ENCODE measurements at regions not wholly inside any gene's neighbourhood (a gene's known extent, or its start where the extent isn't known, plus 50 kb on each side); places are given as distances from the start of the nearest gene placed in this dataset.
"Not testable (repeated sequence)": the region's sequence is repeated elsewhere in the genome, so short reads cannot be mapped to it uniquely, and the experiment has no call there.

DNA sequence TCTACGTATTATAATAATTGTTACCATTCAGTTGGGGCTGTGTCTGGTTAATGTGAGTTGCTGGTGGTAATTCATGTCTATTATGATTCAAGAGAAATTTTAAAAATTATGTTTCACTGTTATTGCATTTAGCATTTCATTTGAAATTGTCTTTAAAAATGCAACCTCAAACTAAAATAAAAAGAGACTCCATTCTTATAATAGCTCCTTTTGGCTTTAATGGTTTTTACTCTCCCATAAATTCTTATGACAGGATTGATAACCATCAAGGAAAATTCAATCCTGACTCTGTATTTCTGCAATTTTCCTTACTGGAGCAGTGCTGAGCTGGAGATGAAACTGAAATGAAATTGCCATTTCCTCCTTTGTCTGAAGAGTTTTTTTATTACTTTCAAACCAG is 262.7 kb downstream of the REEP3 start:
- no peak for DNase-seq (ENCODE audit: low spot score)

DNA sequence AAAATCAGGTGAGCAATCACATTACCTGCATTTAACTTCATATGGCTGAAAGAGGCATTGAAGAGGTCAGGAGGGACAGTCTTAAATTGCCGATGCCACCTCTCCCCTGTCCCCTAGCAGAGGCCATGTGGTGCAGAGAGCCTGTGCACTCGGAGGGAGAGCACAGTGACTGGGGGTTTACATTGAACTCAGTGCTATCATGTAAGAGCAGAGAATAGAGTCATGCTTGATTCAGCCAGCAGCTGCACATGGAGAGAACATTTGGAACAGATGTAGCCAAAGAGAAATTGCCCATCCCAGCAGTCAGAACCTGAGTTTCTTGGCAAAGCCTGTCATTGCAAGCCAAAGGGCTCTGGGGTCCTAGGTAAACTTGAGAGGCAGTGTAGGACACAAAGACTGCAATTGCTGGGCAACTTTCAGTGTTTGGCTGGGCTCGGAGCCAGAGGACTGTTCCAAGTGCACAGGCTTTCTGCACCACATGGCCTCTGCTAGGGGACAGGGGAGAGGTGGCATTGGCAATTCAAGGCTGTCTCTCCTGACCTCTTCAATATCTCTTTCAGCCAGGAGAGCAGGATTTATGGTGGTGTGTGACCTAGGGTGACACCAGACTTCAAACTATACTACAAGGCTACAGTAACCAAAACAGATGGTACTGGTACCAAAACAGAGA is 267.1 kb downstream of the REEP3 start:
- no peak for DNase-seq (ENCODE audit: low spot score)

DNA sequence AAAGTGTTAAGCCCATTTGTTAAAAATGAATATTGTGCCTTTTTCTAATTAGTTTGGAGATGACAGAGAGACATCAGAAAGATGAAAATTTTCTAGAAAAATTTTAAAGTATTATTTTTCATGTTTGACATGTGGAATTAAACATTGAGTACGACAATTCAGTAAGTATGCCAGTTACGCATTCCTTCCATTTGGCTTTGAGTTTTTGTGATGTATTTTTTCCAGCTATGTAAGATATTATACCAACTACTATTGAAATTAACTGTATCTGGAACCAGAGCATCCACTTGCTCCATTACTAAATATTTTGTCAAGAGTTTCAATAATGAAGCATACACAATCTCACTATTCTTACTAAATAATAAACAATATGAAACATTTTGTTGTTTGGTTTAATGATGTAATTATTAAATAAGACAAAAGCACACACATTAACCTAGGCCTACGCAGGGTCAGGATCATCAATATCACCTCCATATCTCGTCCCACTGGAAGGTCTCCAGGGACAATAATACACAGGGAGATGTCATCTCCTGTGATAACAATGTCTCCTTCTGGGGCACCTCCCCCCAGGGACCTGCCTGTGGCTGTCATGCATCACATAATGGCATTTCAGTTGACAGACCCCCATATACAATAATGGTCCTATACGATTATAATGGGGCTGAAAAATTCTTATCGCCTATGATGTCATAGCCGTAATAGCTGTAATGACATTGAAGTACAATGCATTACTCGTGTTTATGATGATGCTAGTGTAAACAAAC is 274.1 kb downstream of the REEP3 start:
- no peak for DNase-seq (ENCODE audit: low spot score)

DNA sequence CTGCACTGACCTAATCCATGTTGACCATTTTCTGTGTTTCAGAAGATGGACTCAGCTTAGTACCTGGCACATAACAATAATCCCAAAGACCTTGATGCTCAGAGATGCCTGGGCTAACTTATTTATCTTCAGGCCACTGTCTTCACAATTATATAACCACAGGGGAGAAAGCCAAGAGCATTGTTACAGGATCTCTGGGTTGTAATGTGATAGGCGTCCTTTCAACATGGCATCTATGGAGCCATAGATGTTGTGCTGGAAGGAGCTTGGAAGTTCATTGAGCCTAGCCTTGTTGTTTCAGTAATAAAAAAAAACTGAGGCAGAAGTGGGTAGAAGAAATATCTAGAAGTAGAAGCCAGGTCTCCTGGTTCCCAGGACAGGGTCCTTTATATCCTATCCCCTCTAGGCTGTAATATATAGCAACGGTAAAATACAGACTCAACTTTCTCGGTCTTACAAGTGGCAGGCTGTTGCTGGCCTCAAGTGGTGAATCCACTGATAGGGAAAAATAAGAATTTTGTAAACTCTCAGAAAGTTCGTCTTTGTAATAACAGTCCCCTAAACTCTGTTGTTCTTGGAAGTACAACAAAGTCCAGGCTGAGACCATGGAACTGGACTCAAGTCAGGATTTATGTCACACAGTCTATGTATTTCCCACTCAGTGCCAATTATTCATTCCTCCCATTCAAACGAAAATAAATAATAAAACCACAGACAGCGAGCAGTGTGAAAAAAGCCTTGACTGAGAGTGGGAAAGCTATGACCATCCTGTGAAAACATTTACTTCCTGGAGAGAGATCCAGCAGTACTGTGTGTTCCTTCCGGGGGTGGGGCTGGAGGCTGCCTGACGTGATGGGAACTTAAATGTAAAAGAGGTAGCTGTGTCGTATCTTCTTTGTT is 277.6 kb downstream of the REEP3 start:
- no peak for DNase-seq (ENCODE audit: low spot score)

DNA sequence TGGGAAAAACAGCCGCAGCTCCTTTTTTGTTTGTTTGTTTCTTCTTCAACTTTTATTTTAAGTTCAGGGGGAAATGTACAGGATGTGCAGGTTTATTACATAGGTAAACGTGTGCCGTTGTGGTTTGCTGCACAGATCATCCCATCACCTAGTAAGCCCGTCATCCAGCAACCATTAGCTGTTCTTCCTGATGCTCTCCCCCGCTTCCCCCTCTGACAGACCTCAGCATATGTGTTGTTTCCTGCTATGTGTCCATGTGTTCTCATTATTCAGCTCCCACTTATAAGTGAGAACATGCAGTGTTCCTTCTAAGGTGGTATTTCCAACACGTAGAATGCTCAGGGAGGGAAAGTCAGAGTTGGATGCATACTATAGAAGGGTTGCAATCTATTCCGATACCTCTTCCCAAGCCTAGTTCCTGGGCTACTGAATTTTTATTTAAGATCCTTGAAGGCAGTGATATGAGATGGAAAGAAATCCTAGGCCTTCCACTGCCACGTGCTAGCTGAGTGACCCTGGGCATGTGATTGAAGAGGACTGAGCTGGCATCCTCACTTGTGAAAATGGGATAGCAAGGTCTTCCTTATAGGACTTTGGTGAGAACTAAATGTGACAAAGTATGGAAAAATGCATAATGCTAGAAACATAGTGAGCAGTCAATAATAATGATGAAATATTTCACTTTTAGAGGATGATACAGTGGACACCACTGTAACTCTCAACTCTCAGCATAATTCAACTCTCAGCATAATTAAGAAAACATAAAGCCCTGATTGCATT is 278.5 kb downstream of the REEP3 start:
- no peak for DNase-seq (ENCODE audit: low spot score)

DNA sequence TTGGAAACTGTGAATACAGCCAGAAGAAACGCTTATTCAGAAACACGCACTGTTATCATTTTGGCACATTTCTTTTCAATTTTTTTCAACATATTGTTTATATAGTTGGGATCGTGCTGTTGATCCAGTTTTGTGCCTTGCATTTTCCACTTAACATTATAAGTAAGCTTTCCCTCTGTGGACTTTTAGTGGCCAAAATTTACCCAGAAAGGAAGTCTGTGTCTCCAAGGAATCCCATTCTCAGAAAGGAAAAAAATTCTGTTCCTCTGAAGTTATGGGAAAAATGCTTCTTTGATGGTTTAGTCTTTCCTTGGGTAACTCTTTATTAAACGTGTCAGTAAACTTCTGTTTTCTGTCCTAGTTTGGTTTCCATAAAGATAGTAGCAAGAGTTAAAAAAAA is 280.0 kb downstream of the REEP3 start:
- no peak for DNase-seq (ENCODE audit: low spot score)

DNA sequence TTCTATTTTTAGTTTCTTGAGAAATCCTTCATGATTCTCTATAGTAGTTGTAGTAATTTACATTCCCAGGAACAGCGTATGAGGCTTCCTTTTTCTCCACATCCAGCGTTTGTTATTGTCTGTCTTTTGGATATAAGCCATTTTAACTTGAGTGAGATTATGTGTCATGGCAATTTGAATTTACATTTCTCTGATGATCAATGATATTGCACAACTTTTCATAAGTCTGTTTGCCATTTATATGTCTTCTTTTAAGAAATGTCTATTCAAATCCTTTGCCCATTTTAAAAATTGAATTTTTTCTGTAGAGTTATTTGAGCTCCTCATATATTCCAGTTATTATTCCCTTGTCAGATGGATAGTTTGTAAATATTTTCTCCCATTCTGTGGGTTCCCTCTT is 285.1 kb downstream of the REEP3 start:
- no peak for DNase-seq (ENCODE audit: low spot score)

DNA sequence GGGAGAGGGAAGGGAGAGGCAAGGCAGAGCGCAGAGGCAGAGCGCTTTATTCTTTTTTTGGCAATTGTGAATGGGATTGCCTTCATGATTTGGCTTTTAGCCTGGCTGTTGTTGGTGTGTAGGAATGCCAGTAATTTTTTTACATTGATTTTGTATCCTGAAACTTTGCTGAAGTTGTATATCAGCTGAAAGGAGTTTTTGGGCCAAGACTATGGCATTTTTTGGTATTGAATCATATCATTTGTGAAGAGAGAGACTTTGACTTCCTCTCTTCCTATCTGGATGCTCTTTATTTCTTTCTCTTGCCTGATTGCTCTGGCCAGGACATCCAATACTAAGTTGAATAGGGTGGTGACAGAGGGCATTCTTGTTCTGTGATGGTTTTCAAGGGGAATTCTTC is 291.3 kb downstream of the REEP3 start:
- no peak for DNase-seq (ENCODE audit: low spot score)

DNA sequence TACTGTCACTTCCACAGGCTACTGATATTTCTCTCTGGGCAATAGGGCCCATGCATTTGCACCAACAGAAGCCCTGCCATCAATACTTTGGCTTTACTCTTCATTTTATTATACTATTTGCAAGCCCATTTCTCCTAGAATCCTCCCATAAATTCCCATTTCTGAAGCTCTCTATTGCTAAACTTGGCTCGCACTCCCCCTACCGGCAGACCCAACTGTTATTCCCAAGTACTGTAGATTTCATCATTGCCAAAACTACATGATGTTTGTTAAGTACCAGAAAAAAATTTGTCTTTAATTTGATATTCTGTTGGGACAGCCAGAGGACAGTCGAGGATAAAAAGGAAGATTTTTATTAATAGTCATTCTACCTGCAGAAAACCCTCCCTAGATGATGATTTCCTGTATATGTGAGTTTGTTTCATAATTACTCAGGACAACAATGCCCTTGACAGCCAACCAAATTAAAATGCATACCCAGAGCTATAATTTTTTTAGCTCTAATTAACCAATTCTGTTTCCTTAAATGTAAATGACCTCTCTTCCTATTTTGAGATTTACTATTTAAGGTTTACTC is 298.6 kb downstream of the REEP3 start:
- no peak for DNase-seq (ENCODE audit: low spot score)

DNA sequence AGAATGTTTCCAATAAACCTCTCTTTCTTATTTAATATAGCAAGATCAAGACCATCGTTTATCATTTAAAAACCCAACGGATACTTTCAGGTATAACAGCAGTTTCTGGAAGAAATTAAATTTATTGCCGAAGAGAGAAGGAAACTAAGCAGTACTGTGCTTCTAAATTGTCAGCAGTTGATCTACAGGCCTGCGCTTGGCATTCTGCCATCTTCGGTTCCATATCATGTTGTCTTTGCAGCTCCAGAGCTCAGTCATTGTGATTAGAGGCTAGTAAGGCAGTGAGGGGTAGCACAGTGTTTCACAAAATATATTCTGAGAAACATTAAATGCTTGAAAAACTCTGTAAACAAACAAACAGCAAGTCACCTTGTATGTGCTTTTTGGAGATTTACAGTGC is 301.3 kb downstream of the REEP3 start:
- no peak for DNase-seq (ENCODE audit: low spot score)

DNA sequence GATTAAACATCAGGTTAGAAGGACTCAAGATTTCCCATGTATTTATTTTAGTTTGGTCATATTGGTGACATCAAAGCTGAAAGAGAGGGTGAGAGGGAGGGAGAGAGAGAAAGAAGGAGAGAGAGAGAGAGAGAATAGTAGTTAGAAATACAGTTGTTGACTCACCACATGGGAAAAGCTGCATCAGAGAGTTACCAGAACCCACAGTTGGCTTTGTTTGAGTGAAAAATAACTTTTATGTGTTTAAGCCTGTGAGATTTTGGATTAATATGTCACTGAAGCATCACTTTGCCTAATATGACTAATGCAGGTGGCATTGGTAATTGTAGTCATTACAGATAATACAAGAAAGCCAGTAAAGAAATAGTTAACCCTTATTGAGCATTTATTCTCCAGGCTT is 303.9 kb downstream of the REEP3 start:
- no peak for DNase-seq (ENCODE audit: low spot score)

DNA sequence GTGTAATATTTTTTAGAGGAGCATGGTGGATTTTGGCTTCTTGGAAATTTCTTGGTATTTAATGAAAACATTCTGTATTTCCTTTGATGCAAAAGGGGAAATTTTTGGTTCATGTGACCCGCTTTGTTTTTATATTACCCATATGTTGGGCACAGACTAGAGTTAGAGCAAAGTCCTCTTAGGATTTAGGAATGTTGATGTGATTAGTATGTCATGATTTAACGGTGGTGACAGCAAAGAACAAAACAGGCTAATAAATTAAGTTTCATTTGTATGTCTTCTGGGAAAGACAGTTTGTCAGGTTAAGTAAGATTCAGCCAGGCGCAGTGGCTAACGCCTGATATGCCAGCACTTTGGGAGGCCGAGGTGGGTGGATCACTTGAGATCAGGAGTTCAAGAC is 304.6 kb downstream of the REEP3 start:
- no peak for DNase-seq (ENCODE audit: low spot score)

DNA sequence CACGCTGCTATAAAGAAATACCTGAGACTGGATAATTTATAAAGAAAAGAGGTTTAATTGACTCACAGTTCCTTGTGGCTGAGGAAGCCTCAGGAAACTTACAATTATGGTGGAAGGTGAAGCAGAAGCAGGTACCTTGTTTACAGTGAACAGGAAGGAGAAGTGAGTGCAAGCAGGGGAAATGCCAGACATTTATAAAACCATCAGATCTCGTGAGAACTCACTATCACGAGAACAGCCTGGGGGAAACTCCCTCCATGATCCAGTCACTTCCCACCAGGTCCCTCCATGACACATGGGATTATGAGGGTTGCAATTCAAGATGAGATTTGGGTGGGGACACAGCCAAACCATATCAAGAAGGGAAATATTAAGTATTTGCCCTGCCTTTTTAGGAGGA is 305.8 kb downstream of the REEP3 start:
- DNase-seq (ENCODE audit: low spot score): not testable (repeated sequence)

DNA sequence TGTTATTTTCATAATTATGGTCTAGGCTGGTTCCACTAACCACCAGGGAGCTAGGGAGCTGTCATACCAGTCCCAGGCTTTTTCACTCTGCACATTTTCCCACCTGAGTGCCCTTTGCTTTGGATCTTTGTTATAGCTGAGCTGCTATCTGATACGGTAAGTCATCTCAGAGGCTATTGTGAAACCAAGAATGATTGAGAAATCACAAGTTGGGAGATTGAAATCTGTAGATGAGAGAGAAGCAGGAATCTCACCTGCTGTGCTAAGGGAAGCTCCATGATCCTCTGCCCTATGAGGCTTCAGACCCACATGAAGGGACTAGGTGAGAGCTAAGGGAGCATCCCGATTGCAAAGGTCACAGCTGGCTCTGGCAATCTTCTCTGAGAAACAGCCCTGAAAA is 307.8 kb downstream of the REEP3 start:
- no peak for DNase-seq (ENCODE audit: low spot score)

DNA sequence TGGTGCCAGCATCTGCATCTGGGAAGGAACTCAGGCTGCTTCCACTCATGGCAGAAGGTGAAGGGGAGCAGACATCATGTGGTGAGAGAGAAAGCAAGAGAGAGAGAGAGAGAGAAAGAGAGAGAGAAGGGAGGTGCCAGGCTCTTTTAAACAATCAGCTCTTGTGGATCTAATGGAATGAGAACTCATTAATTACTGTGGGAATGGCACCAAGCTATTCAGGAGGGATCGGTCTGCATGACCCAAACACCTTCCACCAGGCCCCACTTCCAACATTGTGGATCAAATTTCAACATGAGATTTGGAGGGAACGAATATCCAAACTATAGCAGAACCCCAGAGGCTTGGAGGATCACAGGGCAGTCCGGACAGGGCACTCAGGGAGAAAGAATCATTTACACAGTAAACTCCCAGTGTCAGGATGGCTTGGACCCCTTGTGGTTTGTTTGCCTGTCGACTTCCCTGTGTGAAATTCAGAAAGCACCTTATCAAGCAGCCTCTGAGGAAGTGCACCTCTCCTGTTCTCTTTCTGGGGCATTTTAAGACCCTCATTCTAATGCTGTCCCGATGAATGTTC is 308.5 kb downstream of the REEP3 start:
- no peak for DNase-seq (ENCODE audit: low spot score)

DNA sequence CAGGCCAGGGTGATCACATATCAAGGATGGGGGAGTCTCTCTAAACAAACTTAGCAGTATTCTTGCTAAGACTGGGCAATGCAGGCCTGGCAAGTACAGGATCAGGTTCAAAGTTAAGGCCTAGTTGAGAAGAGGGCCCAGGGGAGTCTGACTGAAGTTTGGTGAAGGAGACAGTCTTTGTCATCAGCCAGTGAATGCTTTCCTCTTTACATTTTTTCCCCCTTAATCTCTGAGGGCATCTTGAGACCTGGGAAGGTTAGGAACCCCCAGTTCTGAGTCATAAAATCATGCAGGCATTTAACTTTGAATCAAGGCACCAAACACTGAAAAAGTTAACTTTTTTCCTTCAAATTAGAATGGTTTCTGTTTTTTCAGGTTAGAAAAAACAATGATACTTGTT is 311.5 kb downstream of the REEP3 start:
- no peak for DNase-seq (ENCODE audit: low spot score)

DNA sequence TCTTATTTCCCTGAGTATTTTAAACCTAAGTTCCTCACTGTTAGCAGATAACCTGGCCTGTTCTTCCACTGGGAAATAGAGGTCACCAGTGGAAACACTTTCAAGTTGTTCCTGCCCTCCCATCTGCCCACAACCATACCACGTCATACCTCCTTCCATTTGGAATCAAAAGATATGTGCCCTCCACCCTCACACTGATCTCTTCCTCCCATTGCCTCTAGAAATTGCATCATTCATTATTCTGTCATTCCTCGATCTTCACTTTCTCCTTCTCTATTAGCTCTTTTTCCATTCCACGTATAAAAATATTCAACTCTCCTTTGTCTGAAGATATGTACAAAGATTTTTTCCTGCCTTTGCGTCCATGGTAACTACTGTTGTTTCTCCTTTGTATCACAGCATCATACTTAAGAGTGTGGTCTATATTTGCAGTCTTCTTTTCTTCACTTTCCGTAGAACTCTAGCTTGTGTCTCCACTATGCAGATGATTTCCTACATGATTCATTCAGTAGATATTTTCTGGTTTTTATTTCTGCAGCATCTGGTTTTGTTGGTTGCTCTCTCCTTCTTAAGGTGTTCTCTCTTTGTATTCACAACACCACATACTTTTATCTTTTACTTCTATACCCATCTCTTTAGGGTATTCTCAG is 312.3 kb downstream of the REEP3 start:
- no peak for DNase-seq (ENCODE audit: low spot score)

DNA sequence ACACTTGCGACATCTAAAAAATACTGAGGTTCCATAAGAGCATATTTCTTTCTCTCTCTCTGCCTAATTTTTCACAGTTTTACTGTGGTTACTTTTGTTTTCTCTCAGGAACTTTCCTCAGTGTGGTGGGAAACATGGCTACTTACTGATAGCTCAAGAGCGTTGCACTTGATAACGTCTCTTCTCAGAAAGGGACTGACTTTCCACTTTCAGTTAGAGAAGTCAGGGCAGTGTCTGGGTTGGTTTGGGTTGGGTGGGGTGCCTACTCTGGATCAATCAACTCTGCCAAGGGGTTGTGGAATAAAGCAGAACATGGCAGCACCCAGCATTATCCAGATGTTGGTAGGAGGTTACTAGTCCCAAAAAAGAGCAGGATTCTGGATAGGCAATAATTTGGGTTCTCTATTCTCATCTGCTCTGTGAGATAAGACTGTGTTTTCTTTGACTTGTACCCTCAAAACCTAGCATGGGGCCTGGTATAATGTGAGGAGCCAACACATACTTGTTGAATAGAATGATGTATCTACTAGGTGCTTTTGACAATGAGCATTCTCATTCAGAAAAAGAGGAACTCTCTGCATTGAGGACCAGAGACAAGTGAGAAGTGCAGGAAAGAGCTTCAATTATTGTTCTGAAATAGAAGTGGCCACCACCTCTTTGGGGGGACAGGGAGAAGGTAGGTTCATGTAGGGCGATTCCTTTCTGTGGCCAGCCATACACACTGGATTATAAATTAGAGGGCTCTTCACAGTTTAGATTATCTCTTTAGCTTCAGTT is 315.7 kb downstream of the REEP3 start:
- no peak for DNase-seq (ENCODE audit: low spot score)

DNA sequence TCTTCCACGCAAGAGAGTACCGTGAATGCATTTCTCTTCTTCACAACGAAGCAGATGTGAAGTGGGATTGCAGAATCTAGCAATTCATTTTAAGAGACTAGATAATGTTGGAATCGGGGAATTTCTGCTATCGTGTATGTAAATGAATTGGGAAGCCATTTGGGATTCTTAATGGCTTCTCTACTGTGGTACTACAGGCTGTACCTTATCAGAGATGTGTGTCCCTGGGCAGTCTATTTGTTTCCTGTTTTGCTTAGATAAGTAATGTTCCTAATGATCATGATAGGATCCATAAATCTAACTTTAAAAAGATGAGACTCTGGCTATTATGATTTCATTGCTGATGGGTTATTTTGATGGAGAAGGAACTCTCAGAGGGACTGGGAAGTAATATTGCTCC is 320.6 kb downstream of the REEP3 start:
- DNase-seq (ENCODE audit: low spot score): no peak

DNA sequence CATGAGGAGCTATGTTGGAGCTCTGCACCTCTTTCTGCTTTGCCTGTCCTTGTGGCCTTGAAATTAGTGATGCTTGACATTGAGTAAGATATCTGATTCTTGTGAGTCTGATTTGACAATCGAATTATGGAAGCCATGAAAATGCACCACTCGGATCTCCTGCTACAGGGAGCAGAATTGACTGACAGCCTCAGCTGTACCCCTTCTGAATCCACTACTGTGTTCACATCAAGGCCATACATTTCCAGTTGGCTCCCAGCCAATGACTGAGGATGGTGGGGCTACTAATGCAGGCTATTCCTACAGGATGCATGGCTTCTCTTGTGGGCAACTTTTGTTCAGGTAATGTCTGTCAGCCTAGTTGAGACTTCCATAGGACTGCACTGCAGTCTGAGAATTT is 321.9 kb downstream of the REEP3 start:
- DNase-seq (ENCODE audit: low spot score): no peak
